ENCODE measurements at regions not wholly inside any gene's neighbourhood (a gene's known extent, or its start where the extent isn't known, plus 50 kb on each side); places are given as distances from the start of the nearest gene placed in this dataset.
"Not testable (repeated sequence)": the region's sequence is repeated elsewhere in the genome, so short reads cannot be mapped to it uniquely, and the experiment has no call there.

DNA sequence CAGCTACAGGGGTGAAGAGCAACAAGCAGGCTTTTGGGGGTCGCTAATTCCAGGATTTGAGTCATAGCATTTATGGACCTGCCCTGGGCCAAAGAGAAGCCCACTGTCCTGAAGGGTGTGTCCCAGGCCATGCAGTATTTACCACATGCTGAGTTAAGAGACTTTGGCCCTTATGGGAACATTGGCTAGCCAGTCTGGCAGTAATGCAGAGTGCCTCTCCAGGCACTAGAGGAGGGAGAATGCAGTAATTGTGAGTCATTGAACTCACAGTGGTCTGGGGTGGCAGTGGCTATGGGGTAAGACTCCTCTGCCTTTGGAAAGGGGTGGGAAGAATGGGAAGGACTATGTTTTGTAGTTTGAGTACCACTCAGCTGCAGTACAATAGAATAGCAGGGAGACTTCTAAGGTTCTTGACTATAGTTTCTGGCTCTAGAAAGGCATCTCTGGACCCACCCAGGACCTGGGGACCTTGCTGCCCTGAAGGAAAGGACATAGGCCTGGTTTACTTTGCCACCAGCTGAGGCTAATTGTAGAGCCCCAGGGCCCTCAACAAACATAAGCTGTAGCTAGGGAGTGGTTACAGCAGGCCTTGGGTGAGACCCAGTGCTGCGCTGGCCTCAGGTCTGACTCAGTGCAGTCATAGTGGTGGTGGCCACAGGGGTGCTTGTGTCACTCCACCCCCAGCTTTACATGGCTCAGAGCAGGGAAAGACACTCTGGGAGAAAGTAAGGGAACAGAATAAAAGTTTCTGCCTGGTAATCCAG, 520.9 kb downstream of the HTR1B start:
- DNase-seq = peak; percentile 65

DNA sequence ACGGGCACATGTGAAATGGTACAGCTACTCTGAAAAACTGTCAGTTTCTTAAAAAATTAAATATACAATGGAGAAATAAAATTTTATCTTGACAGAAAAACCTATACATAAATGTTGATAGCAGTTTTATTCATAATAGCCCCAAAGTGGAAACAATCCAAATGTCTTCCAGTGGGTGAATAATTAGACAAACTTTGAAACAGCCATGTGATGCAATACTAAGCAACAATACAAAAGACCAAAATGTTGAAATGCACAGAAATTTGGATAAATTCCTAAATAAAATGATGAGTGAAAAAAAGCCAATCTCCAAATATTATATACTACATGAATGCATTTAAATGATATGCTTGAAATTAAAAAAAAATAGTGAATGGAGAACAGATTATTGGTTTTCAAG, 523.1 kb downstream of the HTR1B start:
- DNase-seq = no peak

DNA sequence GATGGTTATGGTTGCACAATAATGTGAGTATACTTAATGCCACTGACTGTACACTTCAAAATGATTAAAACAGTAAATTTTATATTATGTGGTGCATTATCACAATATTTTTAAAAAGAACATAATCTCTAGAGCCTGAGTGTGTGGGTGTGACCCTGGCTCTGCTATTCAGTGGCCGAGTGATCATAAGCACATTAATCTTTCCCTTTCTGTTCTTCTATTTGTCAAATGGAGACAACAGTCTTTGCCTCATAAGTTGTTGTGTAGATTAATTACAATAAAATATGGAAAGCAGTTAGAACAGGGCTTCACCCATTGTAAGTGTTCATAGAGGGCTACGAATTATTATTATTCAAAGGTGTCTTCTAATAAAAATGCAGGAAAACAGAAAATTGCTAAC, 548.6 kb downstream of the HTR1B start:
- DNase-seq = no peak

GRCh38 chr6:76905541-76905940, 557.8 kb downstream of the HTR1B start:
- DNase-seq = not testable (repeated sequence)

DNA sequence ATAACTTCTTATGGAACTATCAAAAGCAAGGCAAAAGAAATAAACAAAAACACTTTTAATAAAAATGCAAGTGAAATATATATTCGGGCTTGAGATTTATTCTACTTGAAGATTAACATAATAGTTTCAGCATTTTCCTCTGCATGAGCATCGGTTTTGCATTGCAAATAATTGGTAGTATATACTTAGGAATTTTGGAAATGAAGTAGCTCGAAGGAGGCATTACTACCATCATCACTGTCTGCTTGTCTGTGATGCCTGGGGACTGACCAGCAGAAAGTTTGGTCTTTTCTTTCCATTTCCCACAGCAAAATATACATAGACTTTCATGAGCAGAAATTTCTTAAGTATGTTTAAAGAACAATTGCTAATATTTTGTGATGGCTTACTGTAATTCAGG, 570.7 kb downstream of the HTR1B start:
- DNase-seq = no peak

DNA sequence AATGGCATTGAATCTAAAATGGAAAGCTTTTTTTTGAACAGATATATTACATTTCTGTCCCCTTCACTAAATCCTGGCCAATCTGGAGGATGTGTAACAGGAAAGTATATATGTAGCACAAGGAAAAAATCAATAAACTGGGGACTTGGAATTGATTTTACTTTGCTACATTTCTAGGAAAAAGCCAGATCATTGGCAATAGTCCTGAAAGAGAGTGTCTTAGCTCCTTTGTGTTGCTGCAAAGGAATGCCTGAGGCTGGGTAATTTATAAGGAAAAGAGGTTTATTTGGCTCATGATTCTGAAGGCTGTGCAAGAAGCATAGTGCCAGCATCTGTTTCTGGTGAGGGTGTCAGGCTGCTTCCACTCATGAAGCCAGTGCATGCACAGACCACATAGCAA, 574.9 kb downstream of the HTR1B start:
- DNase-seq = no peak

DNA sequence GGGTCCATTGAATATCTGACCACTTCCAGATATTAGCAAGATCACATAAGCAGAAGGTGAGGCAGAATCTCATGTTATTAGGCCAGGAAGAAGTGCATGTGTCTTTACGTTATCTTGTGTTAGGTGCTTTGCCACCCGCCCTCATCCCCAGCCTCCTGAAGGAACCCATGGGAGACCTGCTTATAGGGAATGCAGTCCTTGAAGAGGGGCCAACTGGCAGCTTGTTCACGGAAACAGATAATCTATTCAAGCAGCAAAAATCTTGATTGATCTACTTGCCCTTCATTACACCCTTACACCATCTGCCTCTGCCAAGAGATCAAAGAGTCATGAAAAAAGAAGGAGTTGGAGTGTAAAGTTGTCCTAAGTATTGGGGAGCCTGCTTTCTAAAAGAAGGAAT, 576.4 kb downstream of the HTR1B start:
- no peak for DNase-seq

- no peak for DNase-seq
Measured at GRCh38 chr6:76885861-76886301, 577.4 kb downstream of the HTR1B start.

GRCh38 chr6:76881414-76881813, 581.9 kb downstream of the HTR1B start:
- DNase-seq = no peak

DNA sequence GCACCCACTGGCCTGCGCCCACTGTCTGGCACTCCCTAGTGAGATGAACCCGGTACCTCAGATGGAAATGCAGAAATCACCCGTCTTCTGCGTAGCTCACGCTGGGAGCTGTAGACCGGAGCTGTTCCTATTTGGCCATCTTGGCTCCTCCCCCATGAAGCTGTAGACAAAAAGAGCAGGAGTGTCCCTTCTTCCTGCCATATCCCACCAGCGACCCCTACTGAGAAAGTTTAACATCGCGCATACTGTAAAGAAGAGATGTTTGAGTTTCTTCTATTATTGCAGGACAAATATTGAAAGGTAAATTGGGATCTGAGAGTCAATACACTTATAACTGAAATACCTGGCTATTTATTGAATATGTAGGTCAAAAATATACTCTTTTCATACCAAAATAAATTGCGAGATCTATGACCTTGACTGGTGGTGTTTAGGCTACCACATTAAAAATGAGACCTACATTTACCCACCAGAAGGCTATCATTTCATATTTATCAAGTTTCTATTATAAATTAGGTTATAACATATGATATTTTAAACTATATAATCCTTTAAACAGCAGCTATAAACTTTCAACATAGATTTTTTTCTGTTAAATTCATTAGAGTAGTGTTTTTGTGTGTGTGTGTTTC, 586.3 kb downstream of the HTR1B start:
- DNase-seq = peak; percentile 88

- DNase-seq = not testable (repeated sequence)
Measured at GRCh38 chr6:76876430-76876829, 586.9 kb downstream of the HTR1B start.

DNA sequence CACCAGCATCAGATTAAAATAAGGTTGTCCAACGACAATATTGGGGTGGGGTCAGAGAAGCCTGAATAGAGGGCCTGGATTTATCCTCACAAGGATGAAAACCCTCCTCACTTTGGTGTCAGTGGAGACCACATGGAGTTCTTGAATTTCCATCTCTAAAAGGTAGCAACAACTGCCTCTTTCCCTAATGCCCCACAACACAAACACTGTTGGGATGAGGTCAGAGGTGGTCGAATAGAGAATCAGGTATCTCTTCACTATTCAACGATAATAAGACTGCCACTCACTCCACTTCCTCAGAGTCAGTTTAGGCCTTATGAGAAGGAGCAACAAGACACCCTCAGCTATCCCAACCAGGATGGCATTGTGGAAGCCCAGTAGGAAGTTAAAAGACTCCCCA, 596.1 kb downstream of the HTR1B start:
- no peak for DNase-seq

GRCh38 chr6:76866091-76866915, 597.0 kb downstream of the HTR1B start:
- no peak for DNase-seq

- DNase-seq = no peak
Measured at GRCh38 chr6:76862936-76863335, 600.4 kb downstream of the HTR1B start.

GRCh38 chr6:76861403-76861802, 601.9 kb downstream of the HTR1B start:
- peak; percentile 62 for DNase-seq

DNA sequence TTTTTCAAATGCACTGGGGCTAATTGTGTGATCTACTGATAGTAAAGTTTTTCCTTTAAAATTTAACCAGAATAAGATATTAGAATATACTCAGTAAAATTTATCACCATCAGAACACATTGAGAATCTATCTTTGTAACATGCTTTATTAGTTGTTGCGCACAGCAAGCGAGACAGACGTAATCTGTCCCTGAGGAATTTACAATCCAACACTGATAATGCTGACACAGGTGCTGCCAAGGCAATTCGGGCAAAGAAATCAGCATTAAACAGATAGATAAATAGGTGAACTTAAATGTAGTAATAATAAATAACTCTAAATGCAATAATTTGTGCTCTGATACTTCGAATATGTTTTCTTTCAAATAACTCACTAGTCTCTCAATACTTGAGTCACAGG, 607.2 kb downstream of the HTR1B start:
- DNase-seq = no peak

- no peak for DNase-seq
Measured at GRCh38 chr6:76852776-76853175, 610.5 kb downstream of the HTR1B start.

GRCh38 chr6:76849274-76849970, 613.9 kb downstream of the HTR1B start:
- not testable (repeated sequence) for DNase-seq

DNA sequence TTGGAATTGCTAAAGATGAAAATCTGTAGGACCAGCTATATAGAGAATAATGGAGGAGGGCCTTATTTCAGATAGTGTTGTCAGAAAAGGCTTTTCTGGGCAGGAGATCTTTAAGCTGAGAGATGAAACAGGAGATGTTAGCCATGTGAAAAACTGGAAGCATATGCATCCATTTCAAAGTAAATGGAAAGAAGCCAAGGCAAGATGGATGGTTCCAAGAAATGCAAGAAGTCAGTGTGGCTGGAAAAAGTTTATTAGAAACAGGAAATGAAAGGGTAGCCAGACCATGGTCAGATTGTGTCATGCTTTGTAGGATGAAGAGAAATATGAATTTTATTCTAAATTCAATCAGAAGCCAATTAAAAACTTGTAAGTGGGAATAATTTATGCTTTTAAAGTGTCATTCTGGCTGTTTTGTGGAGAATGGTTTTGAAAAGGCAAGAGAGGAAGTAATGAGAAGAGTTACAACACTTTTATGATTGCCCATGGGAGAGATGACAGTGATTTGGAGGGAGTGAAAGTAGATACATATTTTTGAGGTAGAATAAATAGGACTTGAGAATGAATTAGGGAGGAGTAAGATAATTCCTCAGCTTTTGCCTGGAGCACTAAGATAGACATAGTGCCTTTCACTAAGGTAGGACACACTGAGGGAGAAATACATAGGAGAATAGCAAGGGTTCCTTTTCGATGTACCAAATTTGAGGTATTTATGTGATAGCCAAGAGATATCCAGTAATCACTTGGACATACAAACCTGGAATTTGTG, 620.1 kb downstream of the HTR1B start:
- DNase-seq = no peak

- DNase-seq = no peak
Measured at GRCh38 chr6:76840865-76841264, 622.4 kb downstream of the HTR1B start.

DNA sequence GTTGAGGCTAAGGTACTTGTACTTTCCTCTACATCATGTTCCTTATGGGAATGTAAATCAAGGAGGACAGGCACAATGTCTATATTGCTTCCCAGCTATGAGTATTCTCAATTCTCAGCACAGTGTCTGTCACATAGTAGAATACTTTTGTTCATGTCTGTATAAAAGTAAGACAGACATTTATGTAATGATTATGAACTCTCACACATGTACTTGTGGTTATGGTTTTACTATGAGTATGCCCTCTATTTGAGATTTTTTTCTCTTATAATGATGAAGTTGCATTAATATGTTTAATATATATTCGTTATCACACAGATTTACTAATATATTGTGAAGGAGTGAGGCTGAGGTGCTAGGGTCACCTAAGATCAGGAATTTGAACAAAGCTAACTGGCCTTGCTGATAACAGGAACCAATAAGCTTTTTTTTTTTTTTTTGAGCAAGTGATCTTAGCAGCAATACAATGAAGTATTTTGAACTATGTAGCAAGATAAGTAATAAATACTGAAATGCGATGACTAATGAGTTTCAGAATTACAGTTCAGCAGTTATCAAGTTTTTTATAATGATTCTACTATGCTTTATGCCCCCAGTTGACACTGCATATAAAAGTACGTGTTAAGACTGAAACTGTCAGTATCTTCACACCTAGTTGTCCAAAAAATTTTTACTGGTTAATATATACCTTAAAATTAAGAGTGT, 623.1 kb downstream of the HTR1B start:
- DNase-seq = no peak

GRCh38 chr6:76839505-76839904, 623.8 kb downstream of the HTR1B start:
- no peak for DNase-seq

All from islet precursor cell (in vitro differentiated cells).